Activated CD8-positive, alpha-beta T cell treated with anti-CD3 and anti-CD28 coated beads for 36 hours (primary cell): ENCODE measurements at regions not wholly inside any gene's neighbourhood (a gene's known extent, or its start where the extent isn't known, plus 50 kb on each side); places are given as distances from the start of the nearest gene placed in this dataset.

Source experiments
- ATAC-seq: fragments of 200-7000 bp; cut with Tn5 transposase; one replicate; pipeline ENCODE4 v1.10.0; 2021; ENCODE audit warnings: mild to moderate bottlenecking, moderate library complexity
- CTCF ChIA-PET: fragments of 350-600 bp; sonication (Branson Sonifier 250); formaldehyde crosslinking; loops from one replicate; lab custom pipeline; 2021; ENCODE audit warnings: antibody characterized with exemption; lab: Charles Lee
- POLR2A ChIA-PET: fragments of 350-600 bp; sonication (Branson Sonifier 250); formaldehyde crosslinking; loops from one replicate; lab custom pipeline; 2021; ENCODE audit warnings: antibody characterized with exemption; lab: Charles Lee
- DNase-seq: peaks from one replicate; pipeline ENCODE4 v3.0.0-alpha.2; 2020
- H3K27ac Mint-ChIP-seq: one replicate; pipeline ENCODE4 v1.8.0; 2021; ENCODE audit warnings: mild to moderate bottlenecking, mixed read lengths
- H3K27me3 Mint-ChIP-seq: one replicate; pipeline ENCODE4 v1.8.0; 2021; ENCODE audit warnings: mixed read lengths
- H3K36me3 Mint-ChIP-seq: one replicate; pipeline ENCODE4 v1.8.0; 2021; ENCODE audit warnings: low read depth, mixed read lengths
- H3K4me1 Mint-ChIP-seq: one replicate; pipeline ENCODE4 v1.8.0; 2021; ENCODE audit warnings: low read depth, mixed read lengths
- H3K4me3 Mint-ChIP-seq: one replicate; pipeline ENCODE4 v1.8.0; 2021; ENCODE audit warnings: mild to moderate bottlenecking, moderate library complexity, mixed read lengths
- H3K9me3 Mint-ChIP-seq: one replicate; pipeline ENCODE4 v1.8.0; 2021; ENCODE audit warnings: mixed read lengths
- intact Hi-C: fragments of 100-400 bp; cut with micrococcal nuclease; formaldehyde crosslinking; loops from one replicate; pipeline ENCODE4 v1.10.0; 2022
- TF ChIP-seq, protein P1 (sequence below): fragments of 200-600 bp; IDR thresholded peaks from one replicate; pipeline ENCODE4 v1.8.0; 2022; ENCODE audit warnings: antibody characterized with exemption, mild to moderate bottlenecking

DNA sequence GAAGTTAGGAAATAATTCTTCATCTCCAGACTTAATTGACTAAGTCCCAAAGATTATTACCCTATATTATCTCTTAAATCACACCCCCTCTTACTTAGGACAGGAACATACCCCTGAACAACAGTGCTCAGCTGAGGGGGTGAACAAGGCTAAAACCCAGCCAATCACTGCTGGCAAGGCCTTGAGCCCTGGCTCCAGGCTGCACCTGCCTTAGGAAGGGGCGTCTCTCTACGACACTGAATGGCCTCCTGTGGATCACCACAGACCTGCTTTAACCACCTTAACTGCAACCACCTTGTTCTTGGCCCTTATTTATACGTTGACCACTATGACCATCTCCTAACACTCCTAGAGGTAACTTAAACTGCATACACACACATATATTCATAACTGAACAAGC is 267.4 kb upstream of the THBS1 start:
- ATAC-seq (no peak), DNase-seq (no peak)
- CTCF ChIA-PET: interaction anchor here (0.9 to 1.2 kb wide), 2 partner anchors 13 to 267 kb away, joined by 5 read pairs; partner anchors contain the start of gene THBS1
- no peaks in the 10 kb centered on the region for H3K36me3 Mint-ChIP-seq
- no peaks in the 10 kb centered on the region for H3K9me3 Mint-ChIP-seq
- TF ChIP-seq, protein P1, sequence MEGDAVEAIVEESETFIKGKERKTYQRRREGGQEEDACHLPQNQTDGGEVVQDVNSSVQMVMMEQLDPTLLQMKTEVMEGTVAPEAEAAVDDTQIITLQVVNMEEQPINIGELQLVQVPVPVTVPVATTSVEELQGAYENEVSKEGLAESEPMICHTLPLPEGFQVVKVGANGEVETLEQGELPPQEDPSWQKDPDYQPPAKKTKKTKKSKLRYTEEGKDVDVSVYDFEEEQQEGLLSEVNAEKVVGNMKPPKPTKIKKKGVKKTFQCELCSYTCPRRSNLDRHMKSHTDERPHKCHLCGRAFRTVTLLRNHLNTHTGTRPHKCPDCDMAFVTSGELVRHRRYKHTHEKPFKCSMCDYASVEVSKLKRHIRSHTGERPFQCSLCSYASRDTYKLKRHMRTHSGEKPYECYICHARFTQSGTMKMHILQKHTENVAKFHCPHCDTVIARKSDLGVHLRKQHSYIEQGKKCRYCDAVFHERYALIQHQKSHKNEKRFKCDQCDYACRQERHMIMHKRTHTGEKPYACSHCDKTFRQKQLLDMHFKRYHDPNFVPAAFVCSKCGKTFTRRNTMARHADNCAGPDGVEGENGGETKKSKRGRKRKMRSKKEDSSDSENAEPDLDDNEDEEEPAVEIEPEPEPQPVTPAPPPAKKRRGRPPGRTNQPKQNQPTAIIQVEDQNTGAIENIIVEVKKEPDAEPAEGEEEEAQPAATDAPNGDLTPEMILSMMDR: no peak
- H3K4me3 Mint-ChIP-seq: no peak overlapping the region
- peaks cover 4% of the 10 kb centered on the region for H3K27me3 Mint-ChIP-seq
- intact Hi-C loops: loop anchor here (5.0 kb wide), 1 partner anchor 269 kb away; the partner anchor contains the start of gene THBS1
- no peak overlapping the region for H3K27ac Mint-ChIP-seq
- POLR2A ChIA-PET: no interaction called here
- no peaks in the 10 kb centered on the region for H3K4me1 Mint-ChIP-seq

GRCh38 chr15:39313881-39314280 is 267.0 kb upstream of the THBS1 start:
- Mint-ChIP-seq H3K4me3 (no peak overlapping the region), H3K4me1 (no peaks in the 10 kb centered on the region), H3K36me3 (no peaks in the 10 kb centered on the region), H3K9me3 (no peaks in the 10 kb centered on the region), H3K27me3 (peaks cover 4% of the 10 kb centered on the region), H3K27ac (no peak overlapping the region)
- DNase-seq: no peak
- ChIA-PET POLR2A (no interaction called here), CTCF (interaction anchor here (0.9 kb wide), 1 partner anchor 12 kb away, joined by 5 read pairs; no protein-coding TSS in a partner anchor)
- TF ChIP-seq, protein P1: no peak
- intact Hi-C loops: loop anchor here (5.0 kb wide), 1 partner anchor 268 kb away; the partner anchor contains the start of gene THBS1
- ATAC-seq: no peak

- ChIA-PET POLR2A (no interaction called here), CTCF (interaction anchor here (1.3 kb wide), 1 partner anchor 265 kb away, joined by 7 read pairs; the partner anchor contains the start of gene THBS1)
- Mint-ChIP-seq H3K9me3 (peaks cover 1% of the 10 kb centered on the region), H3K27ac (no peak overlapping the region), H3K4me1 (no peaks in the 10 kb centered on the region), H3K4me3 (no peak overlapping the region), H3K36me3 (no peaks in the 10 kb centered on the region), H3K27me3 (peaks cover 4% of the 10 kb centered on the region)
- intact Hi-C loops: no loop called here
- no peak for DNase-seq
- no peak for ATAC-seq
- TF ChIP-seq, protein P1: no peak
Observed at GRCh38 chr15:39315206-39315850, 265.6 kb upstream of the THBS1 start.

DNA sequence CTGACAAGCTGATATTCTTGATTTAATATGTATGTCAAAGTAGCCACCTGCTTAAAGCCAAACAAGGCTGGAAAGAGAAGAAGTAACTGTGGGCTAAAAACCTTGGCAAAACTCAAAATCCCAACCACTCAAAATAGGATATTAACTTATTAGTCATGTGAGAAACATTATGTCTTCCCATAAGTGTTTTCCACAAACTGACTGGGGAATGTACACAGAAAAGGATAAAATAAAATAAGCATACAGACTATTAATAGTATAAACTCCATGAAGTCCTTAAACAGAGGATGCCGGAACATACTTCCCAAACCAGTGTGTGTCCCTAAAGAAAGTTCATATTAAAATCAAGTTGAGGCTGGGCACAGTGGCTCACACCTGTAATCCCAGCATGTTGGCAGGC is 263.7 kb upstream of the THBS1 start:
- TF ChIP-seq, protein P1: no peak
- H3K4me3 Mint-ChIP-seq: no peak overlapping the region
- peaks cover 4% of the 10 kb centered on the region for H3K27me3 Mint-ChIP-seq
- POLR2A ChIA-PET: no interaction called here
- H3K9me3 Mint-ChIP-seq: peaks cover 6% of the 10 kb centered on the region
- H3K27ac Mint-ChIP-seq: no peak overlapping the region
- H3K36me3 Mint-ChIP-seq: no peaks in the 10 kb centered on the region
- ATAC-seq (no peak), DNase-seq (no peak)
- CTCF ChIA-PET: no interaction called here
- no peaks in the 10 kb centered on the region for H3K4me1 Mint-ChIP-seq
- intact Hi-C loops: no loop called here

- peaks cover 6% of the 10 kb centered on the region for H3K9me3 Mint-ChIP-seq
- intact Hi-C loops: no loop called here
- no peak overlapping the region for H3K27ac Mint-ChIP-seq
- ATAC-seq (no peak), DNase-seq (no peak)
- POLR2A ChIA-PET: no interaction called here
- no peak overlapping the region for H3K4me3 Mint-ChIP-seq
- peaks cover 4% of the 10 kb centered on the region for H3K27me3 Mint-ChIP-seq
- TF ChIP-seq, protein P1: no peak
- H3K4me1 Mint-ChIP-seq: no peaks in the 10 kb centered on the region
- CTCF ChIA-PET: interaction anchor here (0.9 kb wide), 1 partner anchor 262 kb away, joined by 3 read pairs; no protein-coding TSS in a partner anchor
- H3K36me3 Mint-ChIP-seq: no peaks in the 10 kb centered on the region
Observed at GRCh38 chr15:39318231-39318630, 262.6 kb upstream of the THBS1 start.
